ENCODE measurements at regions not wholly inside any gene's neighbourhood (a gene's known extent, or its start where the extent isn't known, plus 50 kb on each side); places are given as distances from the start of the nearest gene placed in this dataset.

- TF ChIP-seq OSR1 (CRISPR knock-in tag; IDR thresholded peaks at IDR 0.05) = no peak
- no peak for TF ChIP-seq PPARA (CRISPR knock-in tag; IDR thresholded peaks at IDR 0.05; ENCODE audit: borderline replicate concordance)
- no peak for TF ChIP-seq ZC3H10 (CRISPR knock-in tag; IDR thresholded peaks at IDR 0.05)
- ATAC-seq = no peak
Observed at GRCh38 chr11:128330203-128330602, 257.2 kb downstream of the ETS1 start.

GRCh38 chr11:128328955-128329551 lies 258.3 kb downstream of the ETS1 start:
- no peak for TF ChIP-seq CREB5 (CRISPR knock-in tag; IDR thresholded peaks at IDR 0.05; ENCODE audit: low read depth)
- no peak for TF ChIP-seq BACH2 (CRISPR knock-in tag; IDR thresholded peaks at IDR 0.05; ENCODE audit: borderline replicate concordance)
- no peak for TF ChIP-seq ISL1 (CRISPR knock-in tag; IDR thresholded peaks at IDR 0.05)
- TF ChIP-seq TOX (CRISPR knock-in tag; IDR thresholded peaks at IDR 0.05; ENCODE audit: borderline replicate concordance) = no peak
- no peak for TF ChIP-seq ZFP3 (CRISPR knock-in tag; IDR thresholded peaks at IDR 0.05)
- TF ChIP-seq ZNF565 (CRISPR knock-in tag; conservative IDR thresholded peaks at IDR 0.05; ENCODE audit: low read depth) = no peak
- no peak for TF ChIP-seq ZNF70 (CRISPR knock-in tag; IDR thresholded peaks at IDR 0.05)
- no peak for TF ChIP-seq ZNF8 (CRISPR knock-in tag; IDR thresholded peaks at IDR 0.05)
- no peak for TF ChIP-seq RARB (CRISPR knock-in tag; IDR thresholded peaks at IDR 0.05)
- no peak for TF ChIP-seq PATZ1 (CRISPR knock-in tag; IDR thresholded peaks at IDR 0.05; ENCODE audit: borderline replicate concordance)
- no peak for TF ChIP-seq SNAI2 (CRISPR knock-in tag; IDR thresholded peaks at IDR 0.05)
- no peak for TF ChIP-seq GLIS3 (CRISPR knock-in tag; IDR thresholded peaks at IDR 0.05)
- no peak for TF ChIP-seq ARNTL (CRISPR knock-in tag; IDR thresholded peaks at IDR 0.05; ENCODE audit: borderline replicate concordance, low read depth)
- no peak for TF ChIP-seq ZC3H10 (CRISPR knock-in tag; IDR thresholded peaks at IDR 0.05)
- no peak for TF ChIP-seq OSR1 (CRISPR knock-in tag; IDR thresholded peaks at IDR 0.05)
- TF ChIP-seq CSDC2 (CRISPR knock-in tag; IDR thresholded peaks at IDR 0.05) = no peak
- TF ChIP-seq ESRRG (CRISPR knock-in tag; IDR thresholded peaks at IDR 0.05) = no peak
- no peak for ATAC-seq

- no peak for ATAC-seq
- TF ChIP-seq ZNF565 (CRISPR knock-in tag; conservative IDR thresholded peaks at IDR 0.05; ENCODE audit: low read depth) (no peak), ZNF8 (CRISPR knock-in tag; IDR thresholded peaks at IDR 0.05) (no peak), ZC3H10 (CRISPR knock-in tag; IDR thresholded peaks at IDR 0.05) (no peak), SNAI2 (CRISPR knock-in tag; IDR thresholded peaks at IDR 0.05) (no peak)
Observed at GRCh38 chr11:128327274-128327673, 260.1 kb downstream of the ETS1 start.

GRCh38 chr11:128326791-128327190 lies 260.6 kb downstream of the ETS1 start:
- no peak for ATAC-seq

GRCh38 chr11:128324531-128325141 lies 262.7 kb downstream of the ETS1 start:
- TF ChIP-seq ARNTL (CRISPR knock-in tag; IDR thresholded peaks at IDR 0.05; ENCODE audit: borderline replicate concordance, low read depth) = no peak
- no peak for TF ChIP-seq GLIS3 (CRISPR knock-in tag; IDR thresholded peaks at IDR 0.05)
- TF ChIP-seq ISL1 (CRISPR knock-in tag; IDR thresholded peaks at IDR 0.05) = no peak
- TF ChIP-seq ZFP30 (CRISPR knock-in tag; IDR thresholded peaks at IDR 0.05) = no peak
- no peak for TF ChIP-seq TSHZ2 (CRISPR knock-in tag; IDR thresholded peaks at IDR 0.05)
- no peak for TF ChIP-seq ZC3H10 (CRISPR knock-in tag; IDR thresholded peaks at IDR 0.05)
- TF ChIP-seq ZNF565 (CRISPR knock-in tag; conservative IDR thresholded peaks at IDR 0.05; ENCODE audit: low read depth) = no peak
- TF ChIP-seq ZFP3 (CRISPR knock-in tag; IDR thresholded peaks at IDR 0.05) = no peak
- no peak for TF ChIP-seq BACH2 (CRISPR knock-in tag; IDR thresholded peaks at IDR 0.05; ENCODE audit: borderline replicate concordance)
- no peak for TF ChIP-seq PATZ1 (CRISPR knock-in tag; IDR thresholded peaks at IDR 0.05; ENCODE audit: borderline replicate concordance)
- no peak for TF ChIP-seq CREB5 (CRISPR knock-in tag; IDR thresholded peaks at IDR 0.05; ENCODE audit: low read depth)
- TF ChIP-seq SNAI2 (CRISPR knock-in tag; IDR thresholded peaks at IDR 0.05) = no peak
- no peak for TF ChIP-seq CSDC2 (CRISPR knock-in tag; IDR thresholded peaks at IDR 0.05)
- TF ChIP-seq OSR1 (CRISPR knock-in tag; IDR thresholded peaks at IDR 0.05) = no peak
- no peak for ATAC-seq

More at GRCh38 chr11:128326791-128327190, 260.6 kb downstream of the ETS1 start:
- TF ChIP-seq BACH2 (CRISPR knock-in tag; IDR thresholded peaks at IDR 0.05; ENCODE audit: borderline replicate concordance) (no peak), OSR1 (CRISPR knock-in tag; IDR thresholded peaks at IDR 0.05) (no peak), SNAI2 (CRISPR knock-in tag; IDR thresholded peaks at IDR 0.05) (no peak)
